ENCODE measurements at regions not wholly inside any gene's neighbourhood (a gene's known extent, or its start where the extent isn't known, plus 50 kb on each side); places are given as distances from the start of the nearest gene placed in this dataset.

GRCh38 chr17:47066095-47066494 is 87.0 kb upstream of the RPRML start:
- TF ChIP-seq CTCF (IDR thresholded peaks at IDR 0.05) (no peak), POLR2A (IDR thresholded peaks at IDR 0.05) (no peak), EP300 (IDR thresholded peaks at IDR 0.05) (no peak)
